ENCODE measurements at regions not wholly inside any gene's neighbourhood (a gene's known extent, or its start where the extent isn't known, plus 50 kb on each side); places are given as distances from the start of the nearest gene placed in this dataset.

GRCh38 chr12:63047146-63047545 lies 103.9 kb downstream of the AVPR1A start:
- POLR2A ChIA-PET: no interaction called here
- no peak for TF ChIP-seq ZNF544 (tag by site-specific recombination; IDR thresholded peaks at IDR 0.05)

GRCh38 chr12:63045020-63045860 lies 105.8 kb downstream of the AVPR1A start:
- Histone ChIP-seq H3K27ac (ENCODE audit: extremely low read depth, low read depth, low read length) (no peak overlapping the region), H3K4me1 (ENCODE audit: control insufficient read depth, insufficient read depth, low read length) (no peaks in the 10 kb centered on the region), H3K4me3 (ENCODE audit: low read depth, low read length) (no peak overlapping the region), H3K9me3 (ENCODE audit: control insufficient read depth, insufficient read depth, low read depth, low read length) (no peaks in the 10 kb centered on the region), H3K36me3 (ENCODE audit: control insufficient read depth in 2 of 2, insufficient read depth in 1 of 2, low read length in 2 of 2) (no peaks in the 10 kb centered on the region)
- ChIA-PET POLR2A (no interaction called here), CTCF (interaction anchor here (0.6 kb wide), 1 partner anchor 713 kb away, joined by 4 read pairs; no protein-coding TSS in a partner anchor)
- TF ChIP-seq MYNN (tag by site-specific recombination; IDR thresholded peaks at IDR 0.05; ENCODE audit: borderline replicate concordance): no peak
- TF ChIP-seq, protein P1, sequence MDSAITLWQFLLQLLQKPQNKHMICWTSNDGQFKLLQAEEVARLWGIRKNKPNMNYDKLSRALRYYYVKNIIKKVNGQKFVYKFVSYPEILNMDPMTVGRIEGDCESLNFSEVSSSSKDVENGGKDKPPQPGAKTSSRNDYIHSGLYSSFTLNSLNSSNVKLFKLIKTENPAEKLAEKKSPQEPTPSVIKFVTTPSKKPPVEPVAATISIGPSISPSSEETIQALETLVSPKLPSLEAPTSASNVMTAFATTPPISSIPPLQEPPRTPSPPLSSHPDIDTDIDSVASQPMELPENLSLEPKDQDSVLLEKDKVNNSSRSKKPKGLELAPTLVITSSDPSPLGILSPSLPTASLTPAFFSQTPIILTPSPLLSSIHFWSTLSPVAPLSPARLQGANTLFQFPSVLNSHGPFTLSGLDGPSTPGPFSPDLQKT (IDR thresholded peaks at IDR 0.05; ENCODE audit: borderline replicate concordance, low read depth, low read length): no peak
- TF ChIP-seq, protein P2, sequence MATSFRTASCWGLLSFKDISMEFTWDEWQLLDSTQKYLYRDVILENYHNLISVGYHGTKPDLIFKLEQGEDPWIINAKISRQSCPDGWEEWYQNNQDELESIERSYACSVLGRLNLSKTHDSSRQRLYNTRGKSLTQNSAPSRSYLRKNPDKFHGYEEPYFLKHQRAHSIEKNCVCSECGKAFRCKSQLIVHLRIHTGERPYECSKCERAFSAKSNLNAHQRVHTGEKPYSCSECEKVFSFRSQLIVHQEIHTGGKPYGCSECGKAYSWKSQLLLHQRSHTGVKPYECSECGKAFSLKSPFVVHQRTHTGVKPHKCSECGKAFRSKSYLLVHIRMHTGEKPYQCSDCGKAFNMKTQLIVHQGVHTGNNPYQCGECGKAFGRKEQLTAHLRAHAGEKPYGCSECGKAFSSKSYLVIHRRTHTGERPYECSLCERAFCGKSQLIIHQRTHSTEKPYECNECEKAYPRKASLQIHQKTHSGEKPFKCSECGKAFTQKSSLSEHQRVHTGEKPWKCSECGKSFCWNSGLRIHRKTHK (tag by site-specific recombination; IDR thresholded peaks at IDR 0.05): 0 out of 2 replicates have a peak, but pooled peaks have one; percentile 11
- TF ChIP-seq PATZ1 (tag by site-specific recombination; IDR thresholded peaks at IDR 0.05): no peak
- TF ChIP-seq ZFP37 (tag by site-specific recombination; IDR thresholded peaks at IDR 0.05): no peak
- no peak for TF ChIP-seq ZNF16 (tag by site-specific recombination; IDR thresholded peaks at IDR 0.05; ENCODE audit: low read depth)
- TF ChIP-seq ZNF121 (tag by site-specific recombination; IDR thresholded peaks at IDR 0.05): no peak
- no peak for TF ChIP-seq ZNF350 (tag by site-specific recombination; IDR thresholded peaks at IDR 0.05)
- TF ChIP-seq ZNF23 (tag by site-specific recombination; IDR thresholded peaks at IDR 0.05; ENCODE audit: borderline replicate concordance): no peak

More at GRCh38 chr12:63047146-63047545, 103.9 kb downstream of the AVPR1A start:
- H3K4me3 ChIP-seq (ENCODE audit: low read depth, low read length): no peak overlapping the region
- CTCF ChIA-PET: no interaction called here
- H3K9me3 ChIP-seq (ENCODE audit: control insufficient read depth, insufficient read depth, low read depth, low read length): no peaks in the 10 kb centered on the region
- H3K36me3 ChIP-seq (ENCODE audit: control insufficient read depth in 2 of 2, insufficient read depth in 1 of 2, low read length in 2 of 2): no peaks in the 10 kb centered on the region
- no peak overlapping the region for H3K27ac ChIP-seq (ENCODE audit: extremely low read depth, low read depth, low read length)
- no peaks in the 10 kb centered on the region for H3K4me1 ChIP-seq (ENCODE audit: control insufficient read depth, insufficient read depth, low read length)

- H3K36me3 ChIP-seq (ENCODE audit: control insufficient read depth in 2 of 2, insufficient read depth in 1 of 2, low read length in 2 of 2): no peaks in the 10 kb centered on the region
- H3K4me1 ChIP-seq (ENCODE audit: control insufficient read depth, insufficient read depth, low read length): no peaks in the 10 kb centered on the region
- H3K4me3 ChIP-seq (ENCODE audit: low read depth, low read length): no peak overlapping the region
- H3K27ac ChIP-seq (ENCODE audit: extremely low read depth, low read depth, low read length): no peak overlapping the region
- POLR2A ChIA-PET: no interaction called here
- CTCF ChIA-PET: no interaction called here
- H3K9me3 ChIP-seq (ENCODE audit: control insufficient read depth, insufficient read depth, low read depth, low read length): no peaks in the 10 kb centered on the region
- TF ChIP-seq, protein P3, sequence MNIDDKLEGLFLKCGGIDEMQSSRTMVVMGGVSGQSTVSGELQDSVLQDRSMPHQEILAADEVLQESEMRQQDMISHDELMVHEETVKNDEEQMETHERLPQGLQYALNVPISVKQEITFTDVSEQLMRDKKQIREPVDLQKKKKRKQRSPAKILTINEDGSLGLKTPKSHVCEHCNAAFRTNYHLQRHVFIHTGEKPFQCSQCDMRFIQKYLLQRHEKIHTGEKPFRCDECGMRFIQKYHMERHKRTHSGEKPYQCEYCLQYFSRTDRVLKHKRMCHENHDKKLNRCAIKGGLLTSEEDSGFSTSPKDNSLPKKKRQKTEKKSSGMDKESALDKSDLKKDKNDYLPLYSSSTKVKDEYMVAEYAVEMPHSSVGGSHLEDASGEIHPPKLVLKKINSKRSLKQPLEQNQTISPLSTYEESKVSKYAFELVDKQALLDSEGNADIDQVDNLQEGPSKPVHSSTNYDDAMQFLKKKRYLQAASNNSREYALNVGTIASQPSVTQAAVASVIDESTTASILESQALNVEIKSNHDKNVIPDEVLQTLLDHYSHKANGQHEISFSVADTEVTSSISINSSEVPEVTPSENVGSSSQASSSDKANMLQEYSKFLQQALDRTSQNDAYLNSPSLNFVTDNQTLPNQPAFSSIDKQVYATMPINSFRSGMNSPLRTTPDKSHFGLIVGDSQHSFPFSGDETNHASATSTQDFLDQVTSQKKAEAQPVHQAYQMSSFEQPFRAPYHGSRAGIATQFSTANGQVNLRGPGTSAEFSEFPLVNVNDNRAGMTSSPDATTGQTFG (tag by site-specific recombination; IDR thresholded peaks at IDR 0.05; ENCODE audit: borderline replicate concordance): no peak
- TF ChIP-seq ZNF37A (tag by site-specific recombination; IDR thresholded peaks at IDR 0.05) (no peak), ZNF596 (tag by site-specific recombination; IDR thresholded peaks at IDR 0.05) (no peak), ZNF707 (tag by site-specific recombination; IDR thresholded peaks at IDR 0.05) (no peak)
Measured at GRCh38 chr12:63042646-63043045, 107.7 kb upstream of the PPM1H start.
